K562 (cell line): ENCODE measurements at regions not wholly inside any gene's neighbourhood (a gene's known extent, or its start where the extent isn't known, plus 50 kb on each side); places are given as distances from the start of the nearest gene placed in this dataset.

Source experiments
- ATAC-seq: fragments of 200-7000 bp; cut with Tn5 transposase; 3 replicates; pipeline ENCODE4 v1.9.1; 2020; ENCODE audit warnings: moderate library complexity
- BruUV-seq: library from RNA; stranded (reverse); fragments of 400-500 nt; replicated peaks from 2 replicates; lab custom pipeline; 2021; lab: Mats Ljungman, UMichigan
- CTCF ChIA-PET: fragments of 300-600 bp; formaldehyde crosslinking; extraction: SDS; loops from one replicate; lab custom pipeline; 2021; ENCODE audit warnings: low intra/inter-chr PET ratio; lab: Yijun Ruan, JAX
- POLR2A ChIA-PET: fragments of 300-600, 350-650 bp; sonication (Branson Sonifier 250); formaldehyde crosslinking; extraction: SDS; loops from one replicate; lab custom pipeline; 2021; ENCODE audit warnings: antibody characterized with exemption, inconsistent platforms; lab: Yijun Ruan, JAX
- DNase-seq, 4 experiments: peaks; one replicate each; pipeline versions ENCODE4 v3.0.0 to v3.0.0-alpha.2; 2011 to 2018; ENCODE audit warnings: low spot score in 3 of 4, mixed read lengths in 3 of 4; ENCODE audit errors: extremely low read depth in 1 of 4
- FAIRE-seq: peaks from 2 replicates; lab custom pipeline; 2011; peaks lifted over from hg19 to GRCh38; lab: Jason Lieb, UNC
- H2AFZ ChIP-seq: 2 replicates; pipeline ENCODE4 v1.6.0; 2011; ENCODE audit warnings: low read depth, low read length, control low read depth, inconsistent platforms
- H3K27ac ChIP-seq: fragments of 200-600 bp; 3 replicates; pipeline ENCODE4 v1.8.0; 2011; ENCODE audit warnings: low read depth, mild to moderate bottlenecking, control low read depth, inconsistent platforms, low read length, moderate library complexity, mixed read lengths; ENCODE audit errors: extremely low read depth
- H3K27me3 ChIP-seq, 2 experiments: fragments of 300-600 bp in 1 of 2; 2 replicates in 1 of 2; 3 replicates in 1 of 2; pipeline versions ENCODE4 v1.6.0 to v1.8.0; 2011; ENCODE audit warnings: inconsistent platforms in 2 of 2, low read length in 2 of 2, mild to moderate bottlenecking in 1 of 2, mixed read lengths in 1 of 2, moderate library complexity in 1 of 2; ENCODE audit not compliant: control insufficient read depth in 2 of 2, insufficient read depth in 2 of 2
- H3K36me3 ChIP-seq: fragments of 300-600 bp; 3 replicates; pipeline ENCODE4 v1.8.0; 2011; ENCODE audit warnings: mild to moderate bottlenecking, low read length, inconsistent platforms; ENCODE audit not compliant: control insufficient read depth, insufficient read depth
- H3K4me1 ChIP-seq, 2 experiments: fragments of 200-600 bp in 1 of 2; replicated peaks in 1 of 2; 2 replicates in 1 of 2; 3 replicates in 1 of 2; pipeline versions ENCODE4 v1.5.1 to v1.8.0; 2011; ENCODE audit warnings: inconsistent platforms in 2 of 2, low read length in 2 of 2, mild to moderate bottlenecking in 1 of 2, mixed read lengths in 1 of 2, moderate library complexity in 1 of 2; ENCODE audit not compliant: control insufficient read depth in 2 of 2, insufficient read depth in 2 of 2
- H3K4me2 ChIP-seq: 2 replicates; pipeline ENCODE4 v1.6.1; 2011; ENCODE audit warnings: low read length, control low read depth, inconsistent platforms, mixed read lengths; ENCODE audit not compliant: insufficient read depth
- H3K4me3 ChIP-seq: fragments of 200-600 bp; sonication (generic), shearing (Covaris generic); 2 replicates; pipeline ENCODE4 v1.5.1; 2016; ENCODE audit warnings: control low read depth, inconsistent platforms
- H3K79me2 ChIP-seq: fragments of 200-600 bp; 3 replicates; pipeline ENCODE4 v1.8.0; 2011; ENCODE audit warnings: low read length, inconsistent platforms; ENCODE audit not compliant: control insufficient read depth, insufficient read depth
- H3K9ac ChIP-seq, 2 experiments: 2 replicates each; pipeline versions ENCODE4 v1.6.0 to v1.6.1; 2011; ENCODE audit warnings: low read depth in 2 of 2, low read length in 2 of 2, control low read depth in 1 of 2, inconsistent platforms in 1 of 2, mild to moderate bottlenecking in 1 of 2, mixed read lengths in 1 of 2; ENCODE audit not compliant: insufficient read depth in 1 of 2
- H3K9me1 ChIP-seq: one replicate; pipeline ENCODE4 v1.6.0; 2011; ENCODE audit warnings: inconsistent platforms, mild to moderate bottlenecking, low read length, moderate library complexity; ENCODE audit not compliant: control insufficient read depth, insufficient read depth
- H3K9me3 ChIP-seq: replicated peaks from 2 replicates; pipeline ENCODE4 v1.5.1; 2011; ENCODE audit warnings: low read depth, low read length, inconsistent platforms; ENCODE audit not compliant: control insufficient read depth, insufficient read depth
- H4K20me1 ChIP-seq: replicated peaks from 2 replicates; pipeline ENCODE4 v1.6.1; 2011; ENCODE audit warnings: low read length, inconsistent platforms, mixed read lengths; ENCODE audit not compliant: control insufficient read depth, insufficient read depth
- BDP1 ChIP-seq: IDR thresholded peaks from 3 replicates; pipeline ENCODE4 v1.6.1; 2011; ENCODE audit not compliant: insufficient read length, insufficient read depth
- CBX3 ChIP-seq, 2 experiments: IDR thresholded peaks; 1 replicate in 1 of 2; 2 replicates in 1 of 2; pipeline ENCODE4 v1.6.1; 2012; ENCODE audit warnings: inconsistent platforms in 2 of 2, low read length in 2 of 2, borderline replicate concordance in 1 of 2, control low read depth in 1 of 2
- DACH1 ChIP-seq: fragments of 450-650 bp; IDR thresholded peaks from 2 replicates; pipeline ENCODE4 v1.6.1; 2018; ENCODE audit not compliant: partially characterized antibody
- HEY1 ChIP-seq: fragments of 250-450 bp; sonication (Bioruptor Pico); IDR thresholded peaks from 2 replicates; pipeline ENCODE4 v1.5.0; 2020; ENCODE audit warnings: mild to moderate bottlenecking, moderate library complexity, borderline replicate concordance
- NFRKB ChIP-seq: fragments of 450-650 bp; IDR thresholded peaks from 2 replicates; pipeline ENCODE4 v1.6.1; 2016; ENCODE audit warnings: low read depth
- NFYB ChIP-seq: IDR thresholded peaks from 2 replicates; pipeline ENCODE4 v1.6.1; 2011; ENCODE audit warnings: mild to moderate bottlenecking, moderate library complexity; ENCODE audit not compliant: insufficient read length; ENCODE audit errors: extremely low read depth
- NUFIP1 ChIP-seq: fragments of 450-650 bp; IDR thresholded peaks from 2 replicates; pipeline ENCODE4 v1.6.1; 2018; ENCODE audit not compliant: partially characterized antibody
- SRSF3 ChIP-seq: fragments of 200-400 bp; formaldehyde crosslinking; IDR thresholded peaks from 2 replicates; pipeline ENCODE4 v1.6.1; 2016; ENCODE audit warnings: mild to moderate bottlenecking, low read length, moderate library complexity; ENCODE audit not compliant: insufficient read depth
- ZFP36 ChIP-seq: fragments of 150-350 bp; IDR thresholded peaks from 2 replicates; pipeline ENCODE4 v1.6.1; 2018; ENCODE audit warnings: low read length, low read depth; ENCODE audit not compliant: partially characterized antibody
- ZKSCAN3 ChIP-seq: fragments of 250-450 bp; sonication (Bioruptor Pico); IDR thresholded peaks from 2 replicates; pipeline ENCODE4 v1.4.0; 2020
- ZNF583 ChIP-seq: fragments of 250-450 bp; sonication (Bioruptor Pico); IDR thresholded peaks from 2 replicates; pipeline ENCODE4 v1.4.0; 2020
- ZNF766 ChIP-seq: fragments of 200-800 bp; sonication (Bioruptor generic); conservative IDR thresholded peaks from 2 replicates; pipeline ENCODE4 v1.6.1; 2016; ENCODE audit warnings: missing genetic modification characterization, missing compliant biosample characterization
- WGBS: fragments of 100-300 bp; shearing (Covaris generic); methylation state at CpG from one replicate; pipeline ENCODE4 v1.1.6; 2016; ENCODE audit warnings: low coverage, mixed read lengths; ENCODE audit not compliant: insufficient coverage; ENCODE audit errors: missing lambda C conversion rate; 5-methylcytosine and 5-hydroxymethylcytosine counted together
- in situ Hi-C: fragments of 300-500 bp; cut with MboI; formaldehyde crosslinking; loops from 4 replicates; pipeline ENCODE4 v1.15.0; 2018; ENCODE audit warnings: inconsistent platforms, mixed read lengths
- intact Hi-C: fragments of 100-400 bp; cut with micrococcal nuclease; formaldehyde crosslinking; loops from 2 replicates; pipeline ENCODE4 v1.14.2; 2022
- TF ChIP-seq, protein P1 (sequence below): sonication (generic); formaldehyde crosslinking; IDR thresholded peaks from 2 replicates; pipeline ENCODE4 v1.8.0; 2022; ENCODE audit warnings: missing genetic modification reagents, mild to moderate bottlenecking, borderline replicate concordance

DNA sequence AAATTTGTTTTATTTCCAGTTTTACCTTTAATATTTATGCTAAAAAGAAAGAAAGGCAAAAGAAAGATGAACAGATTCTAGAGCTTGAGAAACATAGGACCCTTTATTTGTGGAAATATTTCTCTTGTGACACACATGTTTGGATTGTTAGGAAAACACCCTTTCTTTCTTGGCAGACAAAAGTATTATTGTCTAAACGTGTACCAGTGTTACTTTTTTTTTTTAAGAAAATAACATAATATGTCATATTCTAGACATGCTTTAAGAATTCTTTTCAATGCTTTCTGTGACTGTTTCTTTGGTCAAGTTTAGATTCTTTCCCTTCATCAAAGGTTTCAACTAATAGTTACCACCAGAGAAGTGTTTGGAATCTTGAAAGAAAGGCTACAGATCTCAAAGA, 183.4 kb upstream of the CNR1 start (continued):
- no peak for TF ChIP-seq SRSF3
- no peak for TF ChIP-seq HEY1 (CRISPR knock-in tag)
- no peak for TF ChIP-seq ZNF766 (CRISPR knock-in tag)
- TF ChIP-seq, protein P1, sequence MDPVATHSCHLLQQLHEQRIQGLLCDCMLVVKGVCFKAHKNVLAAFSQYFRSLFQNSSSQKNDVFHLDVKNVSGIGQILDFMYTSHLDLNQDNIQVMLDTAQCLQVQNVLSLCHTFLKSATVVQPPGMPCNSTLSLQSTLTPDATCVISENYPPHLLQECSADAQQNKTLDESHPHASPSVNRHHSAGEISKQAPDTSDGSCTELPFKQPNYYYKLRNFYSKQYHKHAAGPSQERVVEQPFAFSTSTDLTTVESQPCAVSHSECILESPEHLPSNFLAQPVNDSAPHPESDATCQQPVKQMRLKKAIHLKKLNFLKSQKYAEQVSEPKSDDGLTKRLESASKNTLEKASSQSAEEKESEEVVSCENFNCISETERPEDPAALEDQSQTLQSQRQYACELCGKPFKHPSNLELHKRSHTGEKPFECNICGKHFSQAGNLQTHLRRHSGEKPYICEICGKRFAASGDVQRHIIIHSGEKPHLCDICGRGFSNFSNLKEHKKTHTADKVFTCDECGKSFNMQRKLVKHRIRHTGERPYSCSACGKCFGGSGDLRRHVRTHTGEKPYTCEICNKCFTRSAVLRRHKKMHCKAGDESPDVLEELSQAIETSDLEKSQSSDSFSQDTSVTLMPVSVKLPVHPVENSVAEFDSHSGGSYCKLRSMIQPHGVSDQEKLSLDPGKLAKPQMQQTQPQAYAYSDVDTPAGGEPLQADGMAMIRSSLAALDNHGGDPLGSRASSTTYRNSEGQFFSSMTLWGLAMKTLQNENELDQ (CRISPR knock-in tag): no peak
- TF ChIP-seq ZKSCAN3 (CRISPR knock-in tag): no peak
- no peak for TF ChIP-seq CBX3 (IDR thresholded peaks at IDR 0.05; ENCODE audit: borderline replicate concordance in 1 of 2, low read length in 2 of 2)
- no peak for TF ChIP-seq ZFP36
- no peak for TF ChIP-seq DACH1
- TF ChIP-seq BDP1: no peak
- no peak for TF ChIP-seq ZNF583
- TF ChIP-seq NFYB: no peak
- TF ChIP-seq NFRKB: no peak

DNA sequence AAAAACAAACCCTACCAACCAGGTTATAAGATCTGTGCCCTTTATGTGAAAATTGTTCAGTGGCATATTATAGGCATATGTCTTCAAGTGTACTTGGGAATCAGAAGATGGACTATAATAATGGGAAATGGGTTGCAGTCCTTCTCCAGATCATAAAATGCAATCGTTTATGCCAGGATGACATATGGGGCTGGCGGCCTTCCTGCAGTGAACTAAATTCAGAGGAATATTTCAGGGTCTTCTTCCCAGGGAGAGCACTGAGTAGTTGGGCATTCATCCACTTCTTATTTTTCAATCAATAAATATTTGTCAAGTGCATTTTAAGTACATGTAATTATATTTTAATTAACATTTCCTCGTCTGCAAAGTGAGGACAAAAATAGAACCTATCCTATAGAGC, 176.2 kb upstream of the CNR1 start:
- ATAC-seq (no peak), FAIRE-seq (no peak), DNase-seq (no peak)
- in situ Hi-C loops (no loop called here), intact Hi-C loops (no loop called here)
- H3K27ac ChIP-seq: no peak overlapping the region
- no peak overlapping the region for H3K4me3 ChIP-seq
- no peaks in the 10 kb centered on the region for H4K20me1 ChIP-seq
- 25% methylated on average over 3 of the region's 3 CpGs for WGBS
- H3K9ac ChIP-seq: no peak overlapping the region
- ChIA-PET POLR2A (no interaction called here), CTCF (no interaction called here)
- H3K4me2 ChIP-seq: no peak overlapping the region
- TF ChIP-seq NUFIP1: no peak
- H3K9me3 ChIP-seq: no peaks in the 10 kb centered on the region
- no TSS peak for BruUV-seq
- H3K27me3 ChIP-seq: no peaks in the 10 kb centered on the region
- no peak overlapping the region for H2AFZ ChIP-seq
- no peaks in the 10 kb centered on the region for H3K9me1 ChIP-seq
- H3K36me3 ChIP-seq: no peaks in the 10 kb centered on the region
- H3K4me1 ChIP-seq: no peaks in the 10 kb centered on the region
- no peaks in the 10 kb centered on the region for H3K79me2 ChIP-seq
